ENCODE measurements at regions not wholly inside any gene's neighbourhood (a gene's known extent, or its start where the extent isn't known, plus 50 kb on each side); places are given as distances from the start of the nearest gene placed in this dataset.

DNA sequence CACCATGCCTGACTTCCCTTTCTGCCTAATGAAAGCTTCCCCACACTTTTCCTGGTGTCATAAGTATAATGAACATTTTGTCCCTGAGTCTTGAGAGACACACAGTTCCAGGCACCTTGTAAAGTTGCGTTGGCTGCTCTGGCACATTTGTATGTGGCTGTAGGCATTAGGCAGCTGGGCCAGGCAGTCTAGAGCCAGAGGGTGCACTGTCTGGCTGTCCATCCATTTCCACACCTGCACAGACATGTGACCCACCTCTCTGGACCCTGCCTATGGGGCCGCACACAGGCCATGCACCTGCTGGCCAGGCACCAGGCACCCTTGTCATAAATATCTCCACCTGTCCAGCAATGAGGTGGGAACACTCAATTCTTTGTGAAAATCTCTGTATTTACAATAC is 54.7 kb upstream of the ANTXRL start:
- no peaks in the 10 kb centered on the region; the same call in 2 of the 3 replicates for H3K36me3 Mint-ChIP-seq (ENCODE audit: low read depth)
- Histone ChIP-seq H3K79me2 (replicated peaks; ENCODE audit: insufficient read depth) (no peaks in the 10 kb centered on the region), H2AFZ (no peak overlapping the region), H3K4me2 (no peak overlapping the region), H4K20me1 (replicated peaks; ENCODE audit: insufficient read depth) (no peaks in the 10 kb centered on the region), H3K4me3 (no peak overlapping the region), H3F3A (replicated peaks; ENCODE audit: low read depth) (no peaks in the 10 kb centered on the region), H3K27ac (ENCODE audit: low read depth) (no peak overlapping the region), H3K4me1 (ENCODE audit: insufficient read depth) (0 out of 2 replicates have a peak, but pooled peaks cover 5% of the 10 kb centered on the region), H3K36me3 (ENCODE audit: insufficient read depth) (no peaks in the 10 kb centered on the region), H3K27me3 (ENCODE audit: insufficient read depth) (no peaks in the 10 kb centered on the region), H3K9me2 (ENCODE audit: insufficient read depth) (no peaks in the 10 kb centered on the region)
- H3K4me1 Mint-ChIP-seq = peaks cover 9% of the 10 kb centered on the region
- H3K4me3 Mint-ChIP-seq = no peak overlapping the region
- ATAC-seq (no peak), DNase-seq (ENCODE audit: low spot score) (no peak)
- no peak for TF ChIP-seq STAT1 (IDR thresholded peaks at IDR 0.05; ENCODE audit: unreplicated experiment)
- no peak for TF ChIP-seq ETS1 (IDR thresholded peaks at IDR 0.05)
- TF ChIP-seq JUNB (IDR thresholded peaks at IDR 0.05; ENCODE audit: unreplicated experiment) = no peak
- no peak for TF ChIP-seq NANOG (IDR thresholded peaks at IDR 0.05; ENCODE audit: borderline replicate concordance)
- H3K9me3 Mint-ChIP-seq = no peaks in the 10 kb centered on the region
- peaks cover 8% of the 10 kb centered on the region for H3K27me3 Mint-ChIP-seq (ENCODE audit: insufficient read depth, low read depth, poor library complexity)
- no peak overlapping the region for H3K27ac Mint-ChIP-seq

GRCh38 chr10:46232666-46233065 is 54.1 kb upstream of the ANTXRL start:
- no peak overlapping the region for H3K4me2 ChIP-seq
- H3K4me3 ChIP-seq = no peak overlapping the region
- 0 out of 2 replicates have a peak, but pooled peaks cover 5% of the 10 kb centered on the region for H3K4me1 ChIP-seq (ENCODE audit: insufficient read depth)
- no peak overlapping the region for H3K27ac ChIP-seq (ENCODE audit: low read depth)
- Mint-ChIP-seq H3K27me3 (ENCODE audit: insufficient read depth, low read depth, poor library complexity) (peaks cover 3% of the 10 kb centered on the region), H3K4me1 (peaks cover 6% of the 10 kb centered on the region; the same call in 2 of the 3 replicates), H3K9me3 (no peaks in the 10 kb centered on the region), H3K36me3 (ENCODE audit: low read depth) (no peaks in the 10 kb centered on the region; the same call in 2 of the 3 replicates), H3K27ac (no peak overlapping the region), H3K4me3 (no peak overlapping the region)
- H3K27me3 ChIP-seq (ENCODE audit: insufficient read depth) = no peaks in the 10 kb centered on the region
- H3K79me2 ChIP-seq (replicated peaks; ENCODE audit: insufficient read depth) = no peaks in the 10 kb centered on the region
- H2AFZ ChIP-seq = no peak overlapping the region
- no peaks in the 10 kb centered on the region for H3K36me3 ChIP-seq (ENCODE audit: insufficient read depth)
- DNase-seq (ENCODE audit: low spot score) = no peak
- no peaks in the 10 kb centered on the region for H3K9me2 ChIP-seq (ENCODE audit: insufficient read depth)
- no peaks in the 10 kb centered on the region for H3F3A ChIP-seq (replicated peaks; ENCODE audit: low read depth)
- ATAC-seq = no peak
- no peaks in the 10 kb centered on the region for H4K20me1 ChIP-seq (replicated peaks; ENCODE audit: insufficient read depth)
- no peak for TF ChIP-seq ETS1 (IDR thresholded peaks at IDR 0.05)
- TF ChIP-seq ZNF462 (CRISPR knock-in tag; IDR thresholded peaks at IDR 0.05) = no peak
- no peak for TF ChIP-seq JUNB (IDR thresholded peaks at IDR 0.05; ENCODE audit: unreplicated experiment)
- TF ChIP-seq CTCF (conservative IDR thresholded peaks at IDR 0.05; ENCODE audit: low read depth in 2 of 2) = no peak
- no peak for TF ChIP-seq NANOG (IDR thresholded peaks at IDR 0.05; ENCODE audit: borderline replicate concordance)
- TF ChIP-seq REST (IDR thresholded peaks at IDR 0.05; ENCODE audit: unreplicated experiment) = no peak

Measured in GM23338 (cell line).